Stimulated activated CD4-positive, alpha-beta T cell treated with anti-CD3 and anti-CD28 coated beads, Interleukin-15, amount 100 ng/mL, for 1 hour (primary cell): ENCODE measurements at regions not wholly inside any gene's neighbourhood (a gene's known extent, or its start where the extent isn't known, plus 50 kb on each side); places are given as distances from the start of the nearest gene placed in this dataset.
"Not testable (repeated sequence)": the region's sequence is repeated elsewhere in the genome, so short reads cannot be mapped to it uniquely, and the experiment has no call there.

Experiments
- DNase-seq, 2 donors: peaks; one replicate each; pipeline ENCODE4 v3.0.0-alpha.2; 2020; ENCODE audit warnings: low read depth in 1 of 2, low spot score in 1 of 2

- DNase-seq, result no peak
Observed at GRCh38 chr5:173667702-173668101, 51.3 kb upstream of the BOD1 start.

GRCh38 chr5:173668245-173668800 is 51.9 kb upstream of the BOD1 start:
- no peak for DNase-seq

GRCh38 chr5:173668910-173669309 is 52.5 kb upstream of the BOD1 start:
- DNase-seq, result no peak

GRCh38 chr5:173669483-173669882 is 53.0 kb upstream of the BOD1 start:
- no peak for DNase-seq

GRCh38 chr5:173670130-173670651 is 53.7 kb upstream of the BOD1 start:
- DNase-seq, result no peak

GRCh38 chr5:173670791-173671120 is 54.3 kb upstream of the BOD1 start:
- no peak for DNase-seq

GRCh38 chr5:173671121-173671949 is 54.9 kb upstream of the BOD1 start:
- no peak for DNase-seq

GRCh38 chr5:173672166-173672565 is 55.7 kb upstream of the BOD1 start:
- DNase-seq, result no peak

- DNase-seq, result no peak
Observed at GRCh38 chr5:173672891-173673290, 56.4 kb upstream of the BOD1 start.

- no peak for DNase-seq
Observed at GRCh38 chr5:173673295-173674101, 57.0 kb upstream of the BOD1 start.

GRCh38 chr5:173675287-173675996 is 59.0 kb upstream of the BOD1 start:
- DNase-seq, result no peak

- DNase-seq, result no peak
Observed at GRCh38 chr5:173676375-173676774, 59.9 kb upstream of the BOD1 start.

- DNase-seq, result no peak
Observed at GRCh38 chr5:173677125-173677672, 60.7 kb upstream of the BOD1 start.

GRCh38 chr5:173679909-173680630 is 63.6 kb upstream of the BOD1 start:
- DNase-seq, result no peak

- no peak for DNase-seq
Observed at GRCh38 chr5:173680660-173681242, 64.3 kb upstream of the BOD1 start.

- DNase-seq, result no peak
Observed at GRCh38 chr5:173682313-173682712, 65.9 kb upstream of the BOD1 start.

- DNase-seq, result not testable (repeated sequence)
Observed at GRCh38 chr5:173684535-173684934, 68.1 kb upstream of the BOD1 start.

- DNase-seq, result no peak
Observed at GRCh38 chr5:173686950-173687349, 70.5 kb upstream of the BOD1 start.

GRCh38 chr5:173688703-173689102 is 72.3 kb upstream of the BOD1 start:
- no peak for DNase-seq

- DNase-seq, result no peak
Observed at GRCh38 chr5:173689171-173689736, 72.8 kb upstream of the BOD1 start.
